ENCODE measurements at regions not wholly inside any gene's neighbourhood (a gene's known extent, or its start where the extent isn't known, plus 50 kb on each side); places are given as distances from the start of the nearest gene placed in this dataset.

GRCh38 chr3:177331203-177331835, 134.0 kb upstream of the TBL1XR1 start:
- 97% methylated on average over 3 of the region's 3 CpGs for WGBS, 2 donors
- Histone ChIP-seq H3K27me3 (no peaks in the 10 kb centered on the region), H3K27ac (no peak overlapping the region), H3K4me3 (no peak overlapping the region), H3K36me3 (no peaks in the 10 kb centered on the region), H3K4me1 (peaks cover 0 to 9% (median 8%) of the 10 kb centered on the region in 4 donors), H3K9me3 (no peaks in the 10 kb centered on the region)
- intact Hi-C loops (cut with DNase I), result no loop called here
- TF ChIP-seq POLR2AphosphoS5 (IDR thresholded peaks at IDR 0.05), result no peak
- TF ChIP-seq POLR2A (IDR thresholded peaks at IDR 0.05), result no peak
- TF ChIP-seq CTCF (IDR thresholded peaks at IDR 0.05), result no peak
- TF ChIP-seq EP300 (IDR thresholded peaks at IDR 0.05), result no peak
- DNase-seq, result no peak

GRCh38 chr3:177332955-177333354, 135.7 kb upstream of the TBL1XR1 start:
- Histone ChIP-seq H3K4me3 (no peak overlapping the region), H3K27ac (no peak overlapping the region), H3K4me1 (peaks cover 0 to 21% (median 18%) of the 10 kb centered on the region in 4 donors), H3K27me3 (no peaks in the 10 kb centered on the region), H3K36me3 (no peaks in the 10 kb centered on the region), H3K9me3 (no peaks in the 10 kb centered on the region)
- intact Hi-C loops (cut with DNase I), result no loop called here
- no peak for DNase-seq
- TF ChIP-seq CTCF (IDR thresholded peaks at IDR 0.05) (no peak), POLR2AphosphoS5 (IDR thresholded peaks at IDR 0.05) (no peak), EP300 (IDR thresholded peaks at IDR 0.05) (no peak), POLR2A (IDR thresholded peaks at IDR 0.05) (no peak)
- WGBS, 2 donors, result 80 to 93% methylated on average over 2 of the region's 2 CpGs

GRCh38 chr3:177333533-177334520, 136.5 kb upstream of the TBL1XR1 start:
- H3K36me3 ChIP-seq, result no peaks in the 10 kb centered on the region
- TF ChIP-seq CTCF (IDR thresholded peaks at IDR 0.05) (no peak), POLR2A (IDR thresholded peaks at IDR 0.05) (no peak), POLR2AphosphoS5 (IDR thresholded peaks at IDR 0.05) (no peak), EP300 (IDR thresholded peaks at IDR 0.05) (no peak)
- intact Hi-C loops (cut with DNase I), result no loop called here
- H3K4me1 ChIP-seq, result peaks cover 0 to 28% (median 19%) of the 10 kb centered on the region in 4 donors
- peak overlapping the region in 1 of 4 donors; percentile 9 for H3K27ac ChIP-seq
- no peaks in the 10 kb centered on the region for H3K27me3 ChIP-seq
- no peak for DNase-seq
- H3K4me3 ChIP-seq, result no peak overlapping the region
- WGBS, 2 donors, result 73 to 87% methylated on average over 7 of the region's 7 CpGs
- H3K9me3 ChIP-seq, result no peaks in the 10 kb centered on the region

GRCh38 chr3:177334803-177335202, 137.5 kb upstream of the TBL1XR1 start:
- no peak overlapping the region for H3K27ac ChIP-seq
- WGBS, 2 donors, result 95 to 97% methylated on average over 5 of the region's 5 CpGs
- TF ChIP-seq POLR2AphosphoS5 (IDR thresholded peaks at IDR 0.05) (no peak), CTCF (IDR thresholded peaks at IDR 0.05) (no peak), EP300 (IDR thresholded peaks at IDR 0.05) (no peak), POLR2A (IDR thresholded peaks at IDR 0.05) (no peak)
- peaks cover 0 to 31% (median 19%) of the 10 kb centered on the region in 4 donors for H3K4me1 ChIP-seq
- H3K4me3 ChIP-seq, result no peak overlapping the region
- intact Hi-C loops (cut with DNase I), result no loop called here
- H3K27me3 ChIP-seq, result no peaks in the 10 kb centered on the region
- H3K36me3 ChIP-seq, result no peaks in the 10 kb centered on the region
- no peak for DNase-seq
- no peaks in the 10 kb centered on the region for H3K9me3 ChIP-seq
